Aorta (tissue), 5 donors: ENCODE measurements at regions not wholly inside any gene's neighbourhood (a gene's known extent, or its start where the extent isn't known, plus 50 kb on each side); places are given as distances from the start of the nearest gene placed in this dataset.
"Not testable (repeated sequence)": the region's sequence is repeated elsewhere in the genome, so short reads cannot be mapped to it uniquely, and the experiment has no call there.

Source experiments
- ATAC-seq: fragments of 200-7000 bp; cut with Tn5 transposase; one replicate; pipeline ENCODE4 v1.9.1; 2022; ENCODE audit warnings: moderate library complexity; ENCODE audit not compliant: low FRiP score
- DNase-seq, 2 donors: peaks; one replicate each; pipeline ENCODE4 v3.0.0-alpha.2; 2020
- H3K27ac ChIP-seq, 2 donors: one replicate each; pipeline ENCODE4 v1.5.1; 2013; ENCODE audit warnings: low read length in 2 of 2, mild to moderate bottlenecking in 2 of 2, moderate library complexity in 2 of 2, control low read depth in 1 of 2, inconsistent platforms in 1 of 2, low read depth in 1 of 2
- H3K27me3 ChIP-seq, 2 donors: one replicate each; pipeline ENCODE4 v1.6.1; 2013; ENCODE audit warnings: control low read depth in 1 of 2, low read length in 1 of 2, mild to moderate bottlenecking in 1 of 2, moderate library complexity in 1 of 2; ENCODE audit not compliant: insufficient read depth in 2 of 2, control insufficient read depth in 1 of 2
- H3K36me3 ChIP-seq, 2 donors: one replicate each; pipeline ENCODE4 v1.6.1; 2013; ENCODE audit warnings: control low read depth in 1 of 2, low read length in 1 of 2, mild to moderate bottlenecking in 1 of 2; ENCODE audit not compliant: insufficient read depth in 2 of 2, control insufficient read depth in 1 of 2
- H3K4me1 ChIP-seq, 2 donors: one replicate each; pipeline ENCODE4 v1.6.1; 2013; ENCODE audit warnings: low read length in 2 of 2, control low read depth in 1 of 2, mild to moderate bottlenecking in 1 of 2, moderate library complexity in 1 of 2; ENCODE audit not compliant: insufficient read depth in 2 of 2, control insufficient read depth in 1 of 2
- H3K4me3 ChIP-seq, 2 donors: one replicate each; pipeline ENCODE4 v1.5.1; 2013; ENCODE audit warnings: low read length in 2 of 2, control low read depth in 1 of 2, mild to moderate bottlenecking in 1 of 2
- H3K9me3 ChIP-seq: one replicate; pipeline ENCODE4 v1.6.1; 2013; ENCODE audit warnings: mild to moderate bottlenecking, low read length; ENCODE audit not compliant: control insufficient read depth
- WGBS, 2 donors: extraction: QIAGEN DNeasy Blood & Tissue Kit; methylation state at CpG; one replicate each; pipeline ENCODE4 v1.1.7; 2013; 5-methylcytosine and 5-hydroxymethylcytosine counted together
- intact Hi-C, 2 donors: fragments of 100-400 bp; cut with DNase I; formaldehyde crosslinking; loops; one replicate each; pipeline versions ENCODE4 v1.14.2 to v1.15.0; 2022
- donor health status: healthy with polysubstance abuse.
- donor health status: Bipolar disorder and iron deficiency.
- donor health status: DM: no; HTN: no; CAD: no.
- donor health status: DM: no; HTN: no; CAD: no.
- donor health status: DM: yes; HTN: yes; CAD: no.

DNA sequence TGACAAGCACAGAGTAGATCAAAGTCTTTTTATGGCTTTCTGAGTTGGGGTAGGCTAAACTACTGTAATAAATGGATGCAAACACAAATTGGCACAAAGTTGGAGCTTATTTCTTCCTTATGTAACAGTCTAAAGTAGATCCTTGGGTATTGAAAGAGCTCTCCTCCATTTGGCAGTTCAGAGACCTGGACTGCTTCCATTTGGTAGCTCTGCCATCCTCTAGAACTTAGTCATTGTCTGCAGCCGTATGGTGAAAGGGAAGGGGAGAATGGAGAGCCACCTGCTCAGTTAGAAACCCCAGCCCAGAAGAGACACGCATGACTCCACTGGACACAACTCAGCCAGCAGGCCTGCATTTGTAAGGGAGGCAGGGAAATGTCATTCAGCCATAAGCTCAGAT lies 345.0 kb downstream of the DMAC1 start:
- no peaks in the 10 kb centered on the region for H3K4me1 ChIP-seq
- no peak for ATAC-seq
- no peak overlapping the region for H3K27ac ChIP-seq
- WGBS, 2 donors, result 63 to 74% methylated on average over 2 of the region's 2 CpGs
- no peaks in the 10 kb centered on the region for H3K27me3 ChIP-seq
- H3K4me3 ChIP-seq, result no peak overlapping the region
- H3K9me3 ChIP-seq, result no peaks in the 10 kb centered on the region
- H3K36me3 ChIP-seq, result no peaks in the 10 kb centered on the region
- intact Hi-C loops, result no loop called here
- no peak for DNase-seq

DNA sequence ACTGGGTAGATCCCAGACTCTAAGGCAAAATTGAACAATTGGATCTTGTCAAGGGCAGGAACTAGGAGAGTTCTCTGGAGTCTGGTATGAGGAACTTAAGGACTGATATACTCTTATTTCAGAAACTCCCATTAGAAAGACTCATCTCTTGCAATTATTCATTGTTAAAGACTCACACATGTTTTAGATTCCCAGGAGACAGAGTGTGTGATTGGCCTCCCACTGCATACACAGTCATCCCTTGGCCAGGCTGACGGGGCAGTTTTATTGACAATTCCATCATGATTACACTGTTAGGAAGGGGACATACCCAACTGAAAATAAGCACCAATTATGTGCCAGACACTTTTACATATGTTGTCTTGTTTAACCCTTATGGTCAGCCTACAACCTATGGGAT lies 347.2 kb downstream of the DMAC1 start:
- H3K27me3 ChIP-seq, result no peaks in the 10 kb centered on the region
- no peaks in the 10 kb centered on the region for H3K9me3 ChIP-seq
- H3K27ac ChIP-seq, result no peak overlapping the region
- intact Hi-C loops, result no loop called here
- no peak for DNase-seq
- H3K36me3 ChIP-seq, result no peaks in the 10 kb centered on the region
- WGBS, 2 donors, result 0 to 29% methylated on average over 1 of the region's 1 CpG
- no peak overlapping the region for H3K4me3 ChIP-seq
- no peaks in the 10 kb centered on the region for H3K4me1 ChIP-seq
- ATAC-seq, result no peak

- Histone ChIP-seq H3K27ac (no peak overlapping the region), H3K9me3 (no peaks in the 10 kb centered on the region), H3K4me1 (no peaks in the 10 kb centered on the region), H3K36me3 (no peaks in the 10 kb centered on the region), H3K27me3 (no peaks in the 10 kb centered on the region), H3K4me3 (no peak overlapping the region)
- ATAC-seq (no peak), DNase-seq (no peak)
- WGBS, 2 donors, result 51 to 52% methylated on average over 3 of the region's 3 CpGs
- intact Hi-C loops, result no loop called here
These were observed 348.5 kb downstream of the DMAC1 start for GRCh38 chr9:7451062-7451461.

- intact Hi-C loops, result no loop called here
- H3K27ac ChIP-seq, result no peak overlapping the region
- 32 to 33% methylated on average over 1 of the region's 1 CpG for WGBS, 2 donors
- no peaks in the 10 kb centered on the region for H3K36me3 ChIP-seq
- DNase-seq (no peak), ATAC-seq (no peak)
- H3K9me3 ChIP-seq, result no peaks in the 10 kb centered on the region
- H3K4me3 ChIP-seq, result no peak overlapping the region
- H3K27me3 ChIP-seq, result no peaks in the 10 kb centered on the region
- H3K4me1 ChIP-seq, result peaks cover 0 to 2% of the 10 kb centered on the region in 2 donors
These were observed 356.0 kb downstream of the DMAC1 start for GRCh38 chr9:7443541-7443940.

DNA sequence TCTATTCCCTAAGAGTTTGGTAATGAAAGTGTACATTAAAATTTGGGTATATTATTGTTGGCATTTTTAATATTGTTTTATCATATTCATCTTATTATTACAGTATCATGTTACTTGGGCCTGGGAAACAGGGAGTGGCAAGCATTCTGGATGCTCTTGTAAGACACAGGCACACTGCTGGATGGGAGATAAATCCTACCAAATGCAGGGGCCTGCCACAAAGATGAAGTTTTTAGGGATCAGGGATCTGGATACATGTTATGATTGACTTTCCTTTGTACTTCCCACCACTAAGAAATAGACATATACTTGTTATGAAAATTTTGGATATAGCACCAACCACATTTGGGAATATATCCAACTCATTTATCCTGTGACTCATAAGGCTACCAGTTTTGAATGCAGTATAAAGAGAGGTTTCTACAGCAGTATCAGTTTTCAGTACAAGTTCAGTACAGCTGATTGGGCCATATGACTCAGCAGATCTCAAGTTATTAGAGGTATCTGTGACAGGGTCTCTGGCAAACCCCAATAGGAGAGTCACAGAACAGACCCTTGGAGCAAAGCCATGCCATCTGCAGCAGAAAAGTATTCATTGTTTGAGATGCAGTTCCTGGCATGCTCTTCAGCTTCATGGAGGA lies 360.1 kb downstream of the DMAC1 start:
- no peak overlapping the region for H3K4me3 ChIP-seq

DNA sequence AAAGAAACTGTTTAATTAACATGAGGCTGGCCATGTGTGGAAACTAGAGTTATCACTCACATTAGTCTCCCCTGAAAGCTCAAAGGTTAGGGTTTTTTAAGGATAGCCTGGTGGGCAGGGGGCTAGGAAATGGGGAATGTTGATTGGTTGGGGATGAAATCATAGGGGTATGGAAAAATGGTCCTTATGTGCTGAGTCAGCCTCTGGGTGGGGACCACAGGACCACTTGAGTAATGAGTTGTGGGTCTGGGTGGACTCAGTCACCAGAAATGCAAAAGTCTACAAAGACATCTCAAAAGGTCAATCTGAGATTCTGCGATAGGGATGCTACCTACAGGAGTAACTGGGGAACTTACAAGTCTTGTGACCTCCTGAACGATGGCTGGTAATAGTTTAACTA lies 362.8 kb downstream of the DMAC1 start:
- Histone ChIP-seq H3K9me3 (no peaks in the 10 kb centered on the region), H3K36me3 (no peaks in the 10 kb centered on the region), H3K27ac (no peak overlapping the region), H3K4me1 (no peaks in the 10 kb centered on the region), H3K4me3 (no peak overlapping the region), H3K27me3 (peaks cover 0 to 1% of the 10 kb centered on the region in 2 donors)
- intact Hi-C loops, result no loop called here
- no peak for DNase-seq
- ATAC-seq, result no peak
- WGBS, 2 donors, result 97% methylated on average over 2 of the region's 2 CpGs

More for the DNA sequence above, 360.1 kb downstream of the DMAC1 start:
- DNase-seq (no peak), ATAC-seq (no peak)
- Histone ChIP-seq H3K27ac (no peak overlapping the region), H3K36me3 (no peaks in the 10 kb centered on the region), H3K27me3 (peaks cover 0 to 1% of the 10 kb centered on the region in 2 donors), H3K9me3 (no peaks in the 10 kb centered on the region), H3K4me1 (peaks cover 0 to 2% of the 10 kb centered on the region in 2 donors)
- intact Hi-C loops, result no loop called here

- 75 to 80% methylated on average over 3 of the region's 3 CpGs for WGBS, 2 donors
- Histone ChIP-seq H3K4me1 (no peaks in the 10 kb centered on the region), H3K4me3 (no peak overlapping the region), H3K36me3 (no peaks in the 10 kb centered on the region), H3K9me3 (peaks cover 5% of the 10 kb centered on the region), H3K27me3 (peaks cover 0 to 1% of the 10 kb centered on the region in 2 donors), H3K27ac (no peak overlapping the region)
- no peak for ATAC-seq
- intact Hi-C loops, result no loop called here
- no peak for DNase-seq
These were observed 365.9 kb downstream of the DMAC1 start for GRCh38 chr9:7433508-7434292.

DNA sequence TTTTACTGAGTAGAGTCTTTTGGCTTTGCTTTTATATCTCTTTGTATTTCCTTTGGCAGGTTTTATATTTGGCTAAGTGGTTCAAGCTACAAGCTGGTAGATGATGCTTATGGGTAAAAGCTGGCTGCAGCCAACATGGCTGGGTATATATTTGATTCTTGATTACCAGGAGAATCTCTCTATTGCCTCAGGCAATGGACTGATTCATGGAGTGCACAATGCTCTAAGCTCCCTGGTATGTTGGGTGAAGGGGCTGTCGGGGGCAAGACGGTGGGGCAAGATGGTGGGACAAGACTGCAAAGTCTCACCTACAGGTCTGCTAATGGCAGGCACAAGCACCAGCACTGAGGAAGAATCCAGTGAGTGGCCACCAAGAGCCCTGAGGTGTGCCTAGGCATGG lies 366.6 kb downstream of the DMAC1 start:
- DNase-seq (no peak), ATAC-seq (no peak)
- H3K9me3 ChIP-seq, result peaks cover 5% of the 10 kb centered on the region
- H3K27ac ChIP-seq, result no peak overlapping the region
- H3K4me3 ChIP-seq, result no peak overlapping the region
- H3K27me3 ChIP-seq, result peaks cover 0 to 1% of the 10 kb centered on the region in 2 donors
- no peaks in the 10 kb centered on the region for H3K4me1 ChIP-seq
- WGBS, 2 donors, result 97 to 98% methylated on average over 2 of the region's 2 CpGs
- no peaks in the 10 kb centered on the region for H3K36me3 ChIP-seq
- intact Hi-C loops, result no loop called here

- ATAC-seq, H3K4me1 ChIP-seq, H3K27me3 ChIP-seq, H3K27ac ChIP-seq, DNase-seq, intact Hi-C loops, H3K9me3 ChIP-seq, H3K4me3 ChIP-seq, H3K36me3 ChIP-seq: not testable (repeated sequence)
- WGBS, 2 donors, result 86 to 95% methylated on average over 1 of the region's 1 CpG
These were observed 382.2 kb downstream of the DMAC1 start for GRCh38 chr9:7417397-7417796.
